Activated T-cell treated with anti-CD3 and anti-CD28 coated beads, Interleukin-2, amount 50 U/mL, for 4 hours (primary cell): ENCODE measurements at regions not wholly inside any gene's neighbourhood (a gene's known extent, or its start where the extent isn't known, plus 50 kb on each side); places are given as distances from the start of the nearest gene placed in this dataset.
"Not testable (repeated sequence)": the region's sequence is repeated elsewhere in the genome, so short reads cannot be mapped to it uniquely, and the experiment has no call there.

Source experiments
- ATAC-seq, 2 donors: fragments of 200-7000 bp; cut with Tn5 transposase; one replicate each; pipeline ENCODE4 v1.10.0; 2021
- DNase-seq: peaks from one replicate; pipeline ENCODE4 v3.0.0-alpha.2; 2020
- H3K27me3 Mint-ChIP-seq: one replicate; pipeline ENCODE4 v1.8.0; 2021; ENCODE audit warnings: low read depth, mixed read lengths
- H3K36me3 Mint-ChIP-seq: one replicate; pipeline ENCODE4 v1.8.0; 2022; ENCODE audit warnings: mixed read lengths; ENCODE audit not compliant: insufficient read depth
- H3K4me1 Mint-ChIP-seq: one replicate; pipeline ENCODE4 v1.8.0; 2021; ENCODE audit warnings: low read depth, mixed read lengths
- H3K4me3 Mint-ChIP-seq: one replicate; pipeline ENCODE4 v1.8.0; 2021; ENCODE audit warnings: mild to moderate bottlenecking, moderate library complexity, mixed read lengths
- H3K9me3 Mint-ChIP-seq: one replicate; pipeline ENCODE4 v1.8.0; 2021; ENCODE audit warnings: mixed read lengths

- ATAC-seq, result no peak
- peaks cover 8% of the 10 kb centered on the region for H3K9me3 Mint-ChIP-seq
- H3K27me3 Mint-ChIP-seq, result peaks cover 3% of the 10 kb centered on the region
- no peaks in the 10 kb centered on the region for H3K4me1 Mint-ChIP-seq
- no peaks in the 10 kb centered on the region for H3K36me3 Mint-ChIP-seq
- no peak for DNase-seq
- H3K4me3 Mint-ChIP-seq, result no peak overlapping the region
Observed at GRCh38 chr5:71923755-71924154, 183.5 kb upstream of the MAP1B start.

DNA sequence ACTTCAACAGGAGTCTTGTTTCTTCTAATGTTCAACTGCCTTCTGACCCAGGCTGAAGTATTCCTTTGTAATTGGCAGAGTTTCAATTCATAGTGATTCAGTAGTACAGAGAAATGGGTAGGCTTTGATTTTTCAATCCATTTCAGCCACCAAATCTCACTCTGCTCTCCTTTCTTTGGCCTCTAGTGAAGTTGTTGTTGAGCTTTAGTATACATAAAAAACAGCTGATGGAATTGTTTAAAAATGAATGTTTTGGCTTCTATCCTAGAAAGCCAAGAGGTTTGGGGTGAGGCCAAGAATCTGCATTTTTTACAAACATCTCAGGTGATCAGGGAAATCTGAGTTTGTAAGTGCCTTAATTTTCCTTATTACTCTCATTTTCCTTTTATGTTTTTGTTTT, 182.9 kb upstream of the MAP1B start:
- H3K27me3 Mint-ChIP-seq, result peaks cover 3% of the 10 kb centered on the region
- ATAC-seq, result no peak
- H3K4me3 Mint-ChIP-seq, result no peak overlapping the region
- H3K4me1 Mint-ChIP-seq, result no peaks in the 10 kb centered on the region
- no peaks in the 10 kb centered on the region for H3K36me3 Mint-ChIP-seq
- DNase-seq, result no peak
- peaks cover 8% of the 10 kb centered on the region for H3K9me3 Mint-ChIP-seq

DNA sequence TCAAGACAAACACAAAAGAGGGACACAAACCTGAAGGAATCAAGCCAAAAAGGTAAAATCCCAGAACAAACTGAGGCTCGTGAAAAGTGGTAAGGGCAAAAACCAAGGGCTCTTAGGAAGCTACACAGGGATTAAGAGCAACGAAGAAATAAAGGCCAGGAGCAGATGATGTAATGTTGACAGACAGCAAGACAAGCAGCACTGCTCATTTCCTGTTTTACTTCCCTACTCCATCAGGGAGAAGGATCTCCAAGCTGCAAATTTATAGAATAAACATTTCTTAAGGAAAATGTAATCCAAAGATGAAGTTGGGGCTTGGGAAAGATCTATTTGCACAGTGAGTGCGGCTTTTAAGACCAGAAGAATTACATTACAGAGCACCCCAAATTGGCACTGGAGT, 182.3 kb upstream of the MAP1B start:
- H3K27me3 Mint-ChIP-seq, result peaks cover 6% of the 10 kb centered on the region
- H3K4me1 Mint-ChIP-seq, result no peaks in the 10 kb centered on the region
- DNase-seq (no peak), ATAC-seq (no peak)
- no peak overlapping the region for H3K4me3 Mint-ChIP-seq
- peaks cover 8% of the 10 kb centered on the region for H3K9me3 Mint-ChIP-seq
- no peaks in the 10 kb centered on the region for H3K36me3 Mint-ChIP-seq

DNA sequence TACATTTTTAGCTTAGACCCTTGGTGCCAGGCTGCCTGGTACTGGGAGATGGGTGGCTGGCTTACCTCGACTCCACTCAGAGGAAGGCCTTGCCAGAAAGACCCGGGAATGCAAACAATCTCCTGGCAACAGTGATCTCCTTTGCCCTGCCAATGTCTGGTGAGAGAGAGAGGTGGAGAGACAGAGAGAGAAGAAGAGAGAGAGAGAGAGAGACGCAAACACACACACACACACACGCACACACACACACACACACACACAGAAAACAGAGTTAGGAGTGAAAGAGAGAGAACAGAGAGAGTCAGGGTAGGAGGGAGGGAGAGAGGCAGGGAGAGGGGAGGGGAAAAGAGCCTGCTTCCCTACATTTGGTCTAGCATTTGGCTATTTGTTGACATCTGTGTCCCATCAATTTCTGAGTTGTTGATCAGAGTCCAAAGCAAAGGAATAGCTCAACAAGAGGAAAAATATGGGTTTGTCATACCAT, 181.6 kb upstream of the MAP1B start:
- no peak for DNase-seq
- peaks cover 8% of the 10 kb centered on the region for H3K9me3 Mint-ChIP-seq
- no peaks in the 10 kb centered on the region for H3K36me3 Mint-ChIP-seq
- ATAC-seq, result no peak
- H3K4me1 Mint-ChIP-seq, result no peaks in the 10 kb centered on the region
- no peak overlapping the region for H3K4me3 Mint-ChIP-seq
- H3K27me3 Mint-ChIP-seq, result peaks cover 6% of the 10 kb centered on the region

GRCh38 chr5:71929003-71929402, 178.3 kb upstream of the MAP1B start:
- no peaks in the 10 kb centered on the region for H3K4me1 Mint-ChIP-seq
- ATAC-seq (no peak), DNase-seq (no peak)
- no peaks in the 10 kb centered on the region for H3K36me3 Mint-ChIP-seq
- H3K9me3 Mint-ChIP-seq, result peaks cover 8% of the 10 kb centered on the region
- H3K27me3 Mint-ChIP-seq, result peaks cover 14% of the 10 kb centered on the region
- H3K4me3 Mint-ChIP-seq, result no peak overlapping the region

- DNase-seq, ATAC-seq, H3K4me3 Mint-ChIP-seq, H3K4me1 Mint-ChIP-seq, H3K36me3 Mint-ChIP-seq: not testable (repeated sequence)
- peaks cover 10% of the 10 kb centered on the region for H3K27me3 Mint-ChIP-seq
- peaks cover 16% of the 10 kb centered on the region for H3K9me3 Mint-ChIP-seq
Observed at GRCh38 chr5:71930554-71930953, 176.7 kb upstream of the MAP1B start.

DNA sequence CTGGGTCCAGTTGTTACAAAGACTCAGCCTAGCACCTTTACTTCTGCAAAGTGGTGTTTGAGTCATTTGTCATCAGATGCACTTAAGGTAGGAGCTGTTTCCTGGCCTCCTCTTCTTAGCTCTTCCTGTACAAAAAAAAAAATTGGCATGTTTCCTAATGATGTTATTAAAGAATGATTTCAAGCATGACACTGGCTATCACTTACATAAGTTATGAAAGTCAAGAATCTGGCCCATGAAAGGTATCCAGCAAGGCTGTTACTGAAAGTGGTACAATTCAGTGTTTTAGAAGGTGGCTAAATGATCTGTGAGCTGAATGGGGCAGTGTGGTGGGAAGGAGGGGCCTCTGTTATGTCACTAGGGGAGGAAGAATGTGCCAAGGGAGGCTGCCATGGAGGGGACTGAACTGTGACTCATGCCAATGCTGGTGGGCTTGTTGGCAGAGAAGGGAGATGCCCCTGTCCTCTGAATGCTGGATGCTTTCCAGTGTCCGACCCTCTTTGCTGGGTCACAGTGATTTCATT, 175.1 kb upstream of the MAP1B start:
- Mint-ChIP-seq H3K4me1 (no peaks in the 10 kb centered on the region), H3K9me3 (peaks cover 14% of the 10 kb centered on the region), H3K36me3 (no peaks in the 10 kb centered on the region), H3K27me3 (peaks cover 10% of the 10 kb centered on the region), H3K4me3 (no peak overlapping the region)
- ATAC-seq (no peak), DNase-seq (no peak)

GRCh38 chr5:71932655-71933338, 174.5 kb upstream of the MAP1B start:
- H3K4me3 Mint-ChIP-seq, result no peak overlapping the region
- no peaks in the 10 kb centered on the region for H3K4me1 Mint-ChIP-seq
- DNase-seq (no peak), ATAC-seq (no peak)
- H3K9me3 Mint-ChIP-seq, result peaks cover 8% of the 10 kb centered on the region
- no peaks in the 10 kb centered on the region for H3K36me3 Mint-ChIP-seq
- H3K27me3 Mint-ChIP-seq, result peaks cover 10% of the 10 kb centered on the region

DNA sequence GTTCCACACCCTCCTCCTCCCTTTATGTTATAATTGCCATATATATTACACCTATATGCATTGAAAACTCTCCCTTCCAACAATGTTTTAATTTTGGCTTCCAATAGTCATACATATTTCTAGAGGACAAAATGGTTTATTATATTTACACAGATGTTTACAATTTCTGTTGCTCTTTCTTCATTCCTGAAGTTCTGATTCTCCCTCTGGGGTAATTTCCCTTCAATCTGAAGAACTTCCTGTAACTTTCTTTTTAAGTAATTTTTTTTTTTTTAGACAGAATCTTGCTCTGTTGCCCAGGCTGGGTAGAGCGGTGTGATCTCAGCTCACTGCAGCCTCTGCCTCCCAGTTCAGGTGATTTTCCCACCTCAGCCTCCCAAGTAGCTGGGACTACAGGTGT, 173.0 kb upstream of the MAP1B start:
- Mint-ChIP-seq H3K27me3 (peaks cover 15% of the 10 kb centered on the region), H3K4me3 (no peak overlapping the region), H3K4me1 (no peaks in the 10 kb centered on the region), H3K9me3 (peaks cover 8% of the 10 kb centered on the region), H3K36me3 (no peaks in the 10 kb centered on the region)
- ATAC-seq (no peak), DNase-seq (no peak)

DNA sequence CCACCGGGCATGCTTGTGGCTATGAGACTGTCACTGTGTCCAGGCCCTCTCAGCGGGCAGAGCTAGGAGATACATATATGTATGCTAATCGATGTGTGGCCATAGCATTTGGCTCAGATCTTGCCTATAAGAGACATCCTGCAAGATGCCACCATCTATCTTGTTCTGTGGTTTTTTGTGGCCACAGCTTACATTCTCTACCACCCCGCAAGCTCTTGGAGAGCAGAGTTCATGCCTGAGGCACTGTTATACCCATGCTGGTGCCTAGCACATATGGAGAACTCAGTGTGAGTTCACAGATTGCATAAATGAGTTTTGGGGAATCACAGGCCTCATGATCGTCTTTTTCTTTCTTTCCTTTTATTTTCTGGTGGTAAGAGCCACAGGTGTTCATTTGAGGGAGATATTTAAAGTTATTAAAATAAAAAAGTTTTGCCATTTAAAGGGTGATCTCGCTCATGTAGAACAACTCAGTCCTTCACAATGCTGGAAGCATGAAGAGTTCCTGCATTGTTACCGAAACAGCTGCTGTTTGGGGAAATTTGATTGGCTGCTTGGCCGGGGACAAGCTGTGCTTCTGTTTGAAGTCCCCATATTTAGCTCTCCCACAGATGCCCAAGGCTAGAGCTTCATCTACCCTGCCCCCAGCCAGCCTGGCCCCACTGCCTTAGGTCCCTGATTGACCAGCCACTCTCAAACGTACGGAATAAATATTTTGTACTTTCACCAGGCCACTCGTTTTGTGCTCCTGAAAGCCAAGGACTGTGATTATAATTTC, 169.2 kb upstream of the MAP1B start:
- peaks cover 8% of the 10 kb centered on the region for H3K9me3 Mint-ChIP-seq
- H3K36me3 Mint-ChIP-seq, result no peaks in the 10 kb centered on the region
- no peak overlapping the region for H3K4me3 Mint-ChIP-seq
- DNase-seq (no peak), ATAC-seq (no peak)
- no peaks in the 10 kb centered on the region for H3K4me1 Mint-ChIP-seq
- peaks cover 11% of the 10 kb centered on the region for H3K27me3 Mint-ChIP-seq

DNA sequence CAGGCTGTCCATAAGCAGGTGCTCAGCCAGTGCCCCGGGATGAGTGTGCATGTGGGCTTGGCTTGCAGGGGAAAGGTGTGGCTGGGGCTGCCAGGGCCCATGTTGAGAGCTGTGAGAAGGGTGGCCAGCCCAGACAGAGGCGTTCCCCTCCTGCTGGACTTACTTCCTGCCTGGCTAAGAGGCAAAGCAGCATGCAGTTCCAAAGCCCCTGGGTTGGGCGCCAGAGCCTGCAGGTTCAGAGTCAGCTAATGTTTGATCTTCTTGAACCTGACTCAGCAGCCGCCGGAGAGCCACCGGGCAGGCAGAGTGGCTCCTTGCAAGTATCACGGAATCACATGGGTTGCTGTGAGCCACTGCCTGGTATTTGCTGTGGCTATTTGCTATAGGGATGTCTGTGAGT, 168.4 kb upstream of the MAP1B start:
- Mint-ChIP-seq H3K36me3 (no peaks in the 10 kb centered on the region), H3K27me3 (peaks cover 13% of the 10 kb centered on the region), H3K4me1 (no peaks in the 10 kb centered on the region), H3K4me3 (no peak overlapping the region), H3K9me3 (peaks cover 8% of the 10 kb centered on the region)
- DNase-seq (no peak), ATAC-seq (no peak)

- DNase-seq, result no peak
- no peak for ATAC-seq
- Mint-ChIP-seq H3K4me3 (no peak overlapping the region), H3K4me1 (no peaks in the 10 kb centered on the region), H3K27me3 (peaks cover 13% of the 10 kb centered on the region), H3K9me3 (peaks cover 8% of the 10 kb centered on the region), H3K36me3 (no peaks in the 10 kb centered on the region)
Observed at GRCh38 chr5:71939452-71940230, 167.6 kb upstream of the MAP1B start.

GRCh38 chr5:71943874-71944273, 163.4 kb upstream of the MAP1B start:
- Mint-ChIP-seq H3K36me3 (no peaks in the 10 kb centered on the region), H3K27me3 (peaks cover 11% of the 10 kb centered on the region), H3K4me1 (no peaks in the 10 kb centered on the region), H3K9me3 (peaks cover 8% of the 10 kb centered on the region), H3K4me3 (no peak overlapping the region)
- DNase-seq, result no peak
- no peak for ATAC-seq

DNA sequence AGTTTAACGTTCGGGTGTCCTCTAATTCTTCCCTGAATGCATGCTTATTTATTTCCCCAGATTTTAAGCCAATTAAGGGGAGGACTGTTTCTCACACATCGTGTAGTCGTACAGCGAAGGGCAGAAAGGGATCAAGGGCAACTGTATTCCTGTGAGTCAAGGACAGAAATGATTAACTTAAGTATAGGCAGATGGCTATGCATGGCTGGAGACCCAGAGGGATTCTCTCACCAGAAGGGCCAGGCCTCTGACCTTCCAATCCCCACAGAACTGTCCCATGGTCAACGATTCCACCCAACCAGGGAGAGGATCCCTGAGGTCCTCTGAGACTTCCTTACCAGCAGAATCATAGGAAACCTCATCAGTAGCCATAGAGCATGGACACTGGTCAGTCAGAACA, 161.8 kb upstream of the MAP1B start:
- Mint-ChIP-seq H3K27me3 (peaks cover 4% of the 10 kb centered on the region), H3K4me1 (no peaks in the 10 kb centered on the region), H3K9me3 (peaks cover 10% of the 10 kb centered on the region), H3K4me3 (no peak overlapping the region), H3K36me3 (no peaks in the 10 kb centered on the region)
- no peak for ATAC-seq
- DNase-seq, result no peak
